ENCODE measurements at regions not wholly inside any gene's neighbourhood (a gene's known extent, or its start where the extent isn't known, plus 50 kb on each side); places are given as distances from the start of the nearest gene placed in this dataset.

- intact Hi-C loops (cut with micrococcal nuclease) = no loop called here
- Mint-ChIP-seq H3K9me3 (no peaks in the 10 kb centered on the region), H3K4me1 (no peaks in the 10 kb centered on the region), H3K4me3 (no peak overlapping the region), H3K36me3 (no peaks in the 10 kb centered on the region), H3K27me3 (ENCODE audit: low read depth in 3 of 3) (peaks cover 18 to 42% (median 24%) of the 10 kb centered on the region in 3 donors), H3K27ac (no peak overlapping the region)
- no peaks in the 10 kb centered on the region for H3K36me3 ChIP-seq (replicated peaks in 1 of 2; ENCODE audit: control insufficient read depth in 1 of 2, insufficient read depth in 2 of 2, low read length in 2 of 2)
- no peaks in the 10 kb centered on the region for H4K20me1 ChIP-seq (ENCODE audit: insufficient read depth, low read length)
- H3K4me1 ChIP-seq (ENCODE audit: control insufficient read depth in 1 of 2, insufficient read depth in 2 of 2, low read length in 2 of 2) = no peaks in the 10 kb centered on the region
- 75% methylated on average over 2 of the region's 2 CpGs for WGBS (ENCODE audit: insufficient coverage)
- no peak overlapping the region for H3K4me3 ChIP-seq (replicated peaks in 1 of 3; ENCODE audit: low read depth in 2 of 3, low read length in 3 of 3)
- H3K9ac ChIP-seq (ENCODE audit: insufficient read depth, low read length, poor library complexity, severe bottlenecking) = no peak overlapping the region
- H3K27ac ChIP-seq (ENCODE audit: low read depth in 1 of 2, low read length in 2 of 2) = no peak overlapping the region
- no peak overlapping the region for H2AFZ ChIP-seq (ENCODE audit: insufficient read depth, low read depth, low read length, poor library complexity, severe bottlenecking)
- H3K27me3 ChIP-seq (ENCODE audit: control insufficient read depth in 2 of 2, insufficient read depth in 2 of 2, low read length in 2 of 2) = peaks cover 0 to 16% of the 10 kb centered on the region in 2 donors
- TF ChIP-seq, protein P1, sequence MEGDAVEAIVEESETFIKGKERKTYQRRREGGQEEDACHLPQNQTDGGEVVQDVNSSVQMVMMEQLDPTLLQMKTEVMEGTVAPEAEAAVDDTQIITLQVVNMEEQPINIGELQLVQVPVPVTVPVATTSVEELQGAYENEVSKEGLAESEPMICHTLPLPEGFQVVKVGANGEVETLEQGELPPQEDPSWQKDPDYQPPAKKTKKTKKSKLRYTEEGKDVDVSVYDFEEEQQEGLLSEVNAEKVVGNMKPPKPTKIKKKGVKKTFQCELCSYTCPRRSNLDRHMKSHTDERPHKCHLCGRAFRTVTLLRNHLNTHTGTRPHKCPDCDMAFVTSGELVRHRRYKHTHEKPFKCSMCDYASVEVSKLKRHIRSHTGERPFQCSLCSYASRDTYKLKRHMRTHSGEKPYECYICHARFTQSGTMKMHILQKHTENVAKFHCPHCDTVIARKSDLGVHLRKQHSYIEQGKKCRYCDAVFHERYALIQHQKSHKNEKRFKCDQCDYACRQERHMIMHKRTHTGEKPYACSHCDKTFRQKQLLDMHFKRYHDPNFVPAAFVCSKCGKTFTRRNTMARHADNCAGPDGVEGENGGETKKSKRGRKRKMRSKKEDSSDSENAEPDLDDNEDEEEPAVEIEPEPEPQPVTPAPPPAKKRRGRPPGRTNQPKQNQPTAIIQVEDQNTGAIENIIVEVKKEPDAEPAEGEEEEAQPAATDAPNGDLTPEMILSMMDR (IDR thresholded peaks at IDR 0.05) = no peak
- H3K9me3 ChIP-seq (replicated peaks in 1 of 2; ENCODE audit: control insufficient read depth in 1 of 2, insufficient read depth in 1 of 2, low read length in 2 of 2) = no peaks in the 10 kb centered on the region
- DNase-seq = no peak
- no peaks in the 10 kb centered on the region for H3K79me2 ChIP-seq (ENCODE audit: insufficient read depth, low read length)
- no peak overlapping the region for H3K4me2 ChIP-seq (replicated peaks; ENCODE audit: extremely low read depth, low read length, poor library complexity, severe bottlenecking)
Measured at GRCh38 chr17:36844601-36845000, 92.7 kb upstream of the LHX1 start.

- Mint-ChIP-seq H3K36me3 (no peaks in the 10 kb centered on the region), H3K4me3 (no peak overlapping the region), H3K27me3 (ENCODE audit: low read depth in 3 of 3) (peaks cover 18 to 40% (median 24%) of the 10 kb centered on the region in 3 donors), H3K27ac (no peak overlapping the region), H3K9me3 (no peaks in the 10 kb centered on the region), H3K4me1 (peaks cover 2% of the 10 kb centered on the region)
- no peaks in the 10 kb centered on the region for H3K79me2 ChIP-seq (ENCODE audit: insufficient read depth, low read length)
- intact Hi-C loops (cut with micrococcal nuclease) = no loop called here
- WGBS (ENCODE audit: insufficient coverage) = 71% methylated on average over 1 of the region's 5 CpGs
- no peak overlapping the region for H3K27ac ChIP-seq (ENCODE audit: low read depth in 1 of 2, low read length in 2 of 2)
- no peak overlapping the region for H2AFZ ChIP-seq (ENCODE audit: insufficient read depth, low read depth, low read length, poor library complexity, severe bottlenecking)
- no peak overlapping the region for H3K4me2 ChIP-seq (replicated peaks; ENCODE audit: extremely low read depth, low read length, poor library complexity, severe bottlenecking)
- H3K27me3 ChIP-seq (ENCODE audit: control insufficient read depth in 2 of 2, insufficient read depth in 2 of 2, low read length in 2 of 2) = peaks cover 0 to 16% of the 10 kb centered on the region in 2 donors
- no peaks in the 10 kb centered on the region for H3K9me3 ChIP-seq (replicated peaks in 1 of 2; ENCODE audit: control insufficient read depth in 1 of 2, insufficient read depth in 1 of 2, low read length in 2 of 2)
- H3K4me1 ChIP-seq (ENCODE audit: control insufficient read depth in 1 of 2, insufficient read depth in 2 of 2, low read length in 2 of 2) = no peaks in the 10 kb centered on the region
- TF ChIP-seq, protein P1 (IDR thresholded peaks at IDR 0.05) = no peak
- H3K9ac ChIP-seq (ENCODE audit: insufficient read depth, low read length, poor library complexity, severe bottlenecking) = no peak overlapping the region
- H3K36me3 ChIP-seq (replicated peaks in 1 of 2; ENCODE audit: control insufficient read depth in 1 of 2, insufficient read depth in 2 of 2, low read length in 2 of 2) = no peaks in the 10 kb centered on the region
- no peak for DNase-seq
- H4K20me1 ChIP-seq (ENCODE audit: insufficient read depth, low read length) = no peaks in the 10 kb centered on the region
- no peak overlapping the region for H3K4me3 ChIP-seq (replicated peaks in 1 of 3; ENCODE audit: low read depth in 2 of 3, low read length in 3 of 3)
Measured at GRCh38 chr17:36845916-36846315, 91.4 kb upstream of the LHX1 start.
